ENCODE measurements at regions not wholly inside any gene's neighbourhood (a gene's known extent, or its start where the extent isn't known, plus 50 kb on each side); places are given as distances from the start of the nearest gene placed in this dataset.

- peaks cover 9% of the 10 kb centered on the region for H3K4me1 Mint-ChIP-seq
- 87 to 91% methylated on average over 3 of the region's 3 CpGs for WGBS, 2 experiments (ENCODE audit: insufficient coverage in 1 of 2, insufficient read length in 1 of 2)
- H3K9me3 ChIP-seq (ENCODE audit: control insufficient read depth, low read length): no peaks in the 10 kb centered on the region
- H3K36me3 ChIP-seq (ENCODE audit: control insufficient read depth, insufficient read depth, low read length): no peaks in the 10 kb centered on the region
- no peaks in the 10 kb centered on the region for H3K27me3 ChIP-seq (ENCODE audit: control insufficient read depth, insufficient read depth, low read length, poor library complexity, severe bottlenecking)
- no peak for DNase-seq
- H3K9ac ChIP-seq (ENCODE audit: extremely low read depth, low read length, poor library complexity, severe bottlenecking): no peak overlapping the region
- no peak overlapping the region for H3K27ac ChIP-seq (ENCODE audit: low read depth, low read length)
- no peaks in the 10 kb centered on the region for H3K36me3 Mint-ChIP-seq (ENCODE audit: low read depth)
- no peak for TF ChIP-seq CTCF (conservative IDR thresholded peaks at IDR 0.05)
- no peak overlapping the region for H3K4me3 Mint-ChIP-seq
- no peaks in the 10 kb centered on the region for H3K9me3 Mint-ChIP-seq
- no peak overlapping the region for H3K4me3 ChIP-seq (ENCODE audit: low read length)
- no peaks in the 10 kb centered on the region for H3K4me1 ChIP-seq (ENCODE audit: control insufficient read depth, insufficient read depth, low read length)
- H3K27me3 Mint-ChIP-seq (ENCODE audit: insufficient read depth): no peaks in the 10 kb centered on the region
- no peak overlapping the region for H3K27ac Mint-ChIP-seq
These were observed 190.5 kb upstream of the GALNTL6 start for GRCh38 chr4:171622729-171623128.

- Histone ChIP-seq H3K36me3 (ENCODE audit: control insufficient read depth, insufficient read depth, low read length) (no peaks in the 10 kb centered on the region), H3K27ac (ENCODE audit: low read depth, low read length) (no peak overlapping the region), H3K9me3 (ENCODE audit: control insufficient read depth, low read length) (no peaks in the 10 kb centered on the region), H3K9ac (ENCODE audit: extremely low read depth, low read length, poor library complexity, severe bottlenecking) (no peak overlapping the region), H3K27me3 (ENCODE audit: control insufficient read depth, insufficient read depth, low read length, poor library complexity, severe bottlenecking) (no peaks in the 10 kb centered on the region), H3K4me3 (ENCODE audit: low read length) (no peak overlapping the region), H3K4me1 (ENCODE audit: control insufficient read depth, insufficient read depth, low read length) (no peaks in the 10 kb centered on the region)
- peaks cover 9% of the 10 kb centered on the region for H3K4me1 Mint-ChIP-seq
- no peak for TF ChIP-seq CTCF (conservative IDR thresholded peaks at IDR 0.05)
- H3K4me3 Mint-ChIP-seq: no peak overlapping the region
- no peak overlapping the region for H3K27ac Mint-ChIP-seq
- DNase-seq: no peak
- no peaks in the 10 kb centered on the region for H3K9me3 Mint-ChIP-seq
- no peaks in the 10 kb centered on the region for H3K27me3 Mint-ChIP-seq (ENCODE audit: insufficient read depth)
- no peaks in the 10 kb centered on the region for H3K36me3 Mint-ChIP-seq (ENCODE audit: low read depth)
These were observed 191.6 kb upstream of the GALNTL6 start for GRCh38 chr4:171621646-171622045.

- no peaks in the 10 kb centered on the region for H3K9me3 Mint-ChIP-seq
- no peak overlapping the region for H3K27ac ChIP-seq (ENCODE audit: low read depth, low read length)
- H3K27me3 Mint-ChIP-seq (ENCODE audit: insufficient read depth): no peaks in the 10 kb centered on the region
- DNase-seq: no peak
- no peak overlapping the region for H3K9ac ChIP-seq (ENCODE audit: extremely low read depth, low read length, poor library complexity, severe bottlenecking)
- no peaks in the 10 kb centered on the region for H3K4me1 ChIP-seq (ENCODE audit: control insufficient read depth, insufficient read depth, low read length)
- H3K4me1 Mint-ChIP-seq: no peaks in the 10 kb centered on the region
- no peak for TF ChIP-seq CTCF (conservative IDR thresholded peaks at IDR 0.05)
- no peak overlapping the region for H3K4me3 Mint-ChIP-seq
- no peaks in the 10 kb centered on the region for H3K36me3 Mint-ChIP-seq (ENCODE audit: low read depth)
- H3K4me3 ChIP-seq (ENCODE audit: low read length): no peak overlapping the region
- no peak overlapping the region for H3K27ac Mint-ChIP-seq
- WGBS, 2 experiments (ENCODE audit: insufficient coverage in 1 of 2, insufficient read length in 1 of 2): 96 to 100% methylated on average over 1 to 2 of the region's 2 CpGs
- H3K27me3 ChIP-seq (ENCODE audit: control insufficient read depth, insufficient read depth, low read length, poor library complexity, severe bottlenecking): no peaks in the 10 kb centered on the region
- H3K36me3 ChIP-seq (ENCODE audit: control insufficient read depth, insufficient read depth, low read length): no peaks in the 10 kb centered on the region
- H3K9me3 ChIP-seq (ENCODE audit: control insufficient read depth, low read length): no peaks in the 10 kb centered on the region
These were observed 200.3 kb upstream of the GALNTL6 start for GRCh38 chr4:171612907-171613306.
